IMR-90 (cell line): ENCODE measurements at regions not wholly inside any gene's neighbourhood (a gene's known extent, or its start where the extent isn't known, plus 50 kb on each side); places are given as distances from the start of the nearest gene placed in this dataset.

Experiments
- ATAC-seq: fragments of 200-7000 bp; cut with Tn5 transposase; 2 replicates; pipeline ENCODE4 v1.9.1; 2020; ENCODE audit warnings: low read depth, mild to moderate bottlenecking, moderate library complexity
- BruUV-seq: library from RNA; stranded (reverse); fragments of 400-500 nt; replicated peaks from 2 replicates; lab custom pipeline; 2021; lab: Mats Ljungman, UMichigan
- CTCF ChIA-PET: fragments of 300-600 bp; formaldehyde crosslinking; extraction: SDS; loops from one replicate; lab custom pipeline; 2021; ENCODE audit warnings: antibody characterized with exemption; lab: Yijun Ruan, JAX
- POLR2A ChIA-PET: fragments of 300-600 bp; sonication (Branson Sonifier 250); formaldehyde crosslinking; loops from one replicate; lab custom pipeline; 2022; ENCODE audit warnings: antibody characterized with exemption; ENCODE audit not compliant: unreplicated experiment; lab: Charles Lee
- DNase-seq: peaks from one replicate; pipeline ENCODE4 v3.0.0; 2013
- H2AFZ ChIP-seq: replicated peaks from 2 replicates; pipeline ENCODE3; 2013; ENCODE audit warnings: low read length, mild to moderate bottlenecking; ENCODE audit not compliant: poor library complexity
- H2AK5ac ChIP-seq: 2 replicates; pipeline ENCODE4 v1.6.1; 2013; ENCODE audit warnings: low read depth, low read length, inconsistent platforms
- H2AK9ac ChIP-seq: replicated peaks from 2 replicates; pipeline ENCODE3; 2013; ENCODE audit warnings: mild to moderate bottlenecking, low read depth, low read length, moderate library complexity; ENCODE audit not compliant: poor library complexity
- H2BK120ac ChIP-seq: 2 replicates; pipeline ENCODE4 v1.6.1; 2013; ENCODE audit warnings: low read depth, low read length, inconsistent platforms
- H2BK15ac ChIP-seq: 3 replicates; pipeline ENCODE4 v1.6.1; 2013; ENCODE audit warnings: low read depth, low read length, inconsistent platforms
- H2BK20ac ChIP-seq: 2 replicates; pipeline ENCODE4 v1.6.1; 2013; ENCODE audit warnings: low read depth, mild to moderate bottlenecking, inconsistent platforms, low read length, moderate library complexity
- H2BK5ac ChIP-seq: 2 replicates; pipeline ENCODE4 v1.6.1; 2013; ENCODE audit warnings: mild to moderate bottlenecking, low read depth, low read length, inconsistent platforms; ENCODE audit not compliant: poor library complexity, severe bottlenecking
- H3K14ac ChIP-seq: replicated peaks from 2 replicates; pipeline ENCODE4 v1.6.1; 2013; ENCODE audit warnings: low read depth, low read length, inconsistent platforms
- H3K18ac ChIP-seq: 2 replicates; pipeline ENCODE4 v1.6.1; 2013; ENCODE audit warnings: low read depth, low read length, control low read depth
- H3K23ac ChIP-seq: 2 replicates; pipeline ENCODE4 v1.6.1; 2013; ENCODE audit warnings: low read depth, low read length, inconsistent platforms
- H3K27ac ChIP-seq: 2 replicates; pipeline ENCODE4 v1.5.1; 2013; ENCODE audit warnings: mild to moderate bottlenecking, control low read depth, low read length; ENCODE audit not compliant: insufficient read depth
- H3K27me3 ChIP-seq: 2 replicates; pipeline ENCODE4 v1.6.1; 2013; ENCODE audit warnings: low read length; ENCODE audit not compliant: control insufficient read depth, insufficient read depth
- H3K36me3 ChIP-seq: 2 replicates; pipeline ENCODE4 v1.6.1; 2013; ENCODE audit warnings: low read length, mixed read lengths; ENCODE audit not compliant: control insufficient read depth, insufficient read depth
- H3K4ac ChIP-seq: 2 replicates; pipeline ENCODE4 v1.6.1; 2013; ENCODE audit warnings: low read depth, low read length, inconsistent platforms
- H3K4me1 ChIP-seq: 2 replicates; pipeline ENCODE4 v1.6.1; 2013; ENCODE audit warnings: low read length, mixed read lengths; ENCODE audit not compliant: control insufficient read depth, insufficient read depth
- H3K4me2 ChIP-seq: 2 replicates; pipeline ENCODE4 v1.6.1; 2013; ENCODE audit warnings: low read depth, mild to moderate bottlenecking, control low read depth, low read length, moderate library complexity
- H3K4me3 ChIP-seq: 2 replicates; pipeline ENCODE4 v1.5.1; 2013; ENCODE audit warnings: low read depth, mild to moderate bottlenecking, control low read depth, low read length, moderate library complexity; ENCODE audit not compliant: insufficient read depth
- H3K56ac ChIP-seq: 2 replicates; pipeline ENCODE4 v1.6.1; 2013; ENCODE audit warnings: low read length, inconsistent platforms; ENCODE audit not compliant: insufficient read depth; ENCODE audit errors: extremely low read depth
- H3K79me1 ChIP-seq, 2 experiments: 2 replicates each; pipeline ENCODE4 v1.6.1; 2013; ENCODE audit warnings: low read length in 2 of 2, inconsistent platforms in 1 of 2, low read depth in 1 of 2
- H3K9ac ChIP-seq: 2 replicates; pipeline ENCODE4 v1.6.1; 2013; ENCODE audit warnings: low read depth, low read length, control low read depth
- H3K9me1 ChIP-seq: 2 replicates; pipeline ENCODE4 v1.6.1; 2013; ENCODE audit warnings: low read length, inconsistent platforms; ENCODE audit not compliant: insufficient read depth
- H3K9me3 ChIP-seq: 2 replicates; pipeline ENCODE4 v1.6.1; 2013; ENCODE audit warnings: low read length; ENCODE audit not compliant: control insufficient read depth, insufficient read depth
- H4K20me1 ChIP-seq: 2 replicates; pipeline ENCODE4 v1.6.1; 2013; ENCODE audit warnings: low read length, inconsistent platforms; ENCODE audit not compliant: insufficient read depth
- H4K5ac ChIP-seq: 2 replicates; pipeline ENCODE4 v1.6.1; 2013; ENCODE audit warnings: mild to moderate bottlenecking, low read depth, low read length, control low read depth
- H4K8ac ChIP-seq, 2 experiments: 2 replicates each; pipeline ENCODE4 v1.6.1; 2013; ENCODE audit warnings: low read depth in 2 of 2, low read length in 2 of 2, control low read depth in 1 of 2, inconsistent platforms in 1 of 2
- H4K91ac ChIP-seq: 2 replicates; pipeline ENCODE4 v1.6.1; 2013; ENCODE audit warnings: low read depth, low read length, inconsistent platforms; ENCODE audit not compliant: insufficient read depth
- BHLHE40 ChIP-seq: fragments of 150-350 bp; IDR thresholded peaks from 2 replicates; pipeline ENCODE4 v1.6.1; 2016; ENCODE audit warnings: mild to moderate bottlenecking, low read depth, low read length
- CEBPB ChIP-seq: IDR thresholded peaks from 2 replicates; pipeline ENCODE4 v1.6.1; 2012; ENCODE audit warnings: low read depth, low read length, improper control_type of control experiment
- CHD1 ChIP-seq: IDR thresholded peaks from 2 replicates; pipeline ENCODE4 v1.6.1; 2012; ENCODE audit warnings: low read depth, low read length, improper control_type of control experiment
- FOS ChIP-seq: fragments of 150-350 bp; IDR thresholded peaks from 2 replicates; pipeline ENCODE4 v1.6.1; 2016; ENCODE audit warnings: low read depth, low read length
- MAFK ChIP-seq: IDR thresholded peaks from 2 replicates; pipeline ENCODE4 v1.6.1; 2012; ENCODE audit warnings: low read depth, low read length, improper control_type of control experiment
- MAZ ChIP-seq: IDR thresholded peaks from 2 replicates; pipeline ENCODE4 v1.6.1; 2012; ENCODE audit warnings: low read depth, mild to moderate bottlenecking, low read length, improper control_type of control experiment, moderate library complexity, borderline replicate concordance
- MXI1 ChIP-seq: IDR thresholded peaks from 2 replicates; pipeline ENCODE4 v1.6.1; 2012; ENCODE audit warnings: low read depth, mild to moderate bottlenecking, low read length, moderate library complexity, borderline replicate concordance
- NFE2L2 ChIP-seq: fragments of 150-350 bp; IDR thresholded peaks from 2 replicates; pipeline ENCODE4 v1.6.1; 2016; ENCODE audit warnings: low read depth, mild to moderate bottlenecking, low read length
- POLR2A ChIP-seq: IDR thresholded peaks from 2 replicates; pipeline ENCODE4 v1.6.1; 2012; ENCODE audit warnings: mild to moderate bottlenecking, low read depth, low read length
- RAD21 ChIP-seq: IDR thresholded peaks from 2 replicates; pipeline ENCODE4 v1.6.1; 2012; ENCODE audit warnings: low read length, improper control_type of control experiment
- RCOR1 ChIP-seq: IDR thresholded peaks from 2 replicates; pipeline ENCODE4 v1.6.1; 2012; ENCODE audit warnings: mild to moderate bottlenecking, low read length, improper control_type of control experiment; ENCODE audit not compliant: insufficient replicate concordance
- RFX5 ChIP-seq: IDR thresholded peaks from 2 replicates; pipeline ENCODE4 v1.8.0; 2012; ENCODE audit warnings: low read depth, mild to moderate bottlenecking, low read length, moderate library complexity
- SMC3 ChIP-seq: fragments of 150-350 bp; IDR thresholded peaks from 2 replicates; pipeline ENCODE4 v1.6.1; 2016; ENCODE audit warnings: low read depth, mild to moderate bottlenecking, antibody characterized with exemption, low read length, moderate library complexity
- WGBS, 2 experiments: methylation state at CpG; one replicate each; pipeline versions ENCODE4 v1.1.5 to v1.1.7; 2013; ENCODE audit warnings: missing lambda C conversion rate in 2 of 2; ENCODE audit not compliant: insufficient read length in 1 of 2; ENCODE audit errors: extremely low coverage in 2 of 2; 5-methylcytosine and 5-hydroxymethylcytosine counted together
- dilution Hi-C: fragments of 300-500 bp; cut with HindIII; formaldehyde crosslinking; loops from one replicate; pipeline ENCODE4 v1.14.3; 2018; ENCODE audit warnings: low sequenced_read_pairs; ENCODE audit not compliant: unreplicated experiment
- in situ Hi-C: fragments of 300-500 bp; cut with MboI; formaldehyde crosslinking; loops from 3 replicates; pipeline ENCODE4 v1.14.3; 2019; ENCODE audit warnings: low sequenced_read_pairs, inconsistent platforms, mixed read lengths
- intact Hi-C: fragments of 100-400 bp; cut with micrococcal nuclease; formaldehyde crosslinking; loops from 2 replicates; pipeline ENCODE4 v1.10.0; 2022
- TF ChIP-seq, protein P1 (sequence below): conservative IDR thresholded peaks from 2 replicates; pipeline ENCODE4 v1.5.1; 2012; ENCODE audit warnings: mild to moderate bottlenecking, low read depth, low read length, improper control_type of control experiment
- TF ChIP-seq, protein P2 (sequence below): fragments of 150-350 bp; IDR thresholded peaks from 2 replicates; pipeline ENCODE4 v1.6.1; 2016; ENCODE audit warnings: low read depth, mild to moderate bottlenecking, low read length, moderate library complexity, borderline replicate concordance
- TF ChIP-seq, protein P3 (sequence below): fragments of 150-350 bp; IDR thresholded peaks from 2 replicates; pipeline ENCODE4 v1.6.1; 2017; ENCODE audit warnings: mild to moderate bottlenecking, antibody characterized with exemption, low read length, low read depth

DNA sequence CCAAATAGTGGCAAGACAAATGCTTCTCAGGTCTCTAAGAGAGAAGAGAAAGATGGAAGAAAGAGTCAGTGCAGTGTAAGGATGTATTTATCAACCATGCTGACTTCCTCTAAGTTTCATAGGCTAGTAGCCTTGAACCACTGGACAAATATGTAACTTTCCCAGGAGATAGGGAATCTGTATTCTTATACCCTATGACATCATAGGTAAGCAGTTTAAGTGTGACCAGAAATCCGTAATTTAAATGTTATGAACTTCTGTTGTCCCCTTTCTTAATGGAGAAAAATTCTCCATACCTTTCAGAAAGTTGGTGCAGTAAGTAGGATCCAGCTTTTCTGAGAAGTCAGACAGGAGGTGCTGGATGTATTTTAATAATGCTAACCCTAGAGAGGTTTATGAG lies 256.2 kb downstream of the LNPK start:
- POLR2A ChIA-PET: no interaction called here
- in situ Hi-C loops: no loop called here
- intact Hi-C loops: no loop called here
- H3K27ac ChIP-seq: no peak overlapping the region
- no peak overlapping the region for H2BK120ac ChIP-seq
- WGBS, 2 experiments: no CpG with 5 or more reads among the region's 1 CpG
- no peaks in the 10 kb centered on the region for H3K36me3 ChIP-seq
- H4K5ac ChIP-seq: no peak overlapping the region
- no peak overlapping the region for H2AK9ac ChIP-seq
- no peak overlapping the region for H3K4me3 ChIP-seq
- H3K9me1 ChIP-seq: no peaks in the 10 kb centered on the region
- H3K79me1 ChIP-seq: no peaks in the 10 kb centered on the region
- DNase-seq: no peak
- no peaks in the 10 kb centered on the region for H3K9me3 ChIP-seq
- no peak overlapping the region for H3K9ac ChIP-seq
- H2BK15ac ChIP-seq: no peak overlapping the region
- dilution Hi-C loops: no loop called here
- BruUV-seq: no TSS peak
- H2BK5ac ChIP-seq: no peak overlapping the region
- no peak overlapping the region for H2BK20ac ChIP-seq
- CTCF ChIA-PET: no interaction called here
- no peak overlapping the region for H3K56ac ChIP-seq
- no peak overlapping the region for H2AK5ac ChIP-seq
- no peaks in the 10 kb centered on the region for H3K27me3 ChIP-seq
- no peak overlapping the region for H4K8ac ChIP-seq
- H4K91ac ChIP-seq: no peak overlapping the region
- no peak overlapping the region for H3K14ac ChIP-seq
- no peaks in the 10 kb centered on the region for H3K4me1 ChIP-seq
- no peak overlapping the region for H3K18ac ChIP-seq
- TF ChIP-seq SMC3 (no peak), MAFK (no peak), MXI1 (no peak), RFX5 (no peak), NFE2L2 (no peak), FOS (no peak), CHD1 (no peak), POLR2A (no peak), MAZ (no peak), RCOR1 (no peak), CEBPB (no peak), BHLHE40 (no peak), RAD21 (no peak)
- TF ChIP-seq, protein P1, sequence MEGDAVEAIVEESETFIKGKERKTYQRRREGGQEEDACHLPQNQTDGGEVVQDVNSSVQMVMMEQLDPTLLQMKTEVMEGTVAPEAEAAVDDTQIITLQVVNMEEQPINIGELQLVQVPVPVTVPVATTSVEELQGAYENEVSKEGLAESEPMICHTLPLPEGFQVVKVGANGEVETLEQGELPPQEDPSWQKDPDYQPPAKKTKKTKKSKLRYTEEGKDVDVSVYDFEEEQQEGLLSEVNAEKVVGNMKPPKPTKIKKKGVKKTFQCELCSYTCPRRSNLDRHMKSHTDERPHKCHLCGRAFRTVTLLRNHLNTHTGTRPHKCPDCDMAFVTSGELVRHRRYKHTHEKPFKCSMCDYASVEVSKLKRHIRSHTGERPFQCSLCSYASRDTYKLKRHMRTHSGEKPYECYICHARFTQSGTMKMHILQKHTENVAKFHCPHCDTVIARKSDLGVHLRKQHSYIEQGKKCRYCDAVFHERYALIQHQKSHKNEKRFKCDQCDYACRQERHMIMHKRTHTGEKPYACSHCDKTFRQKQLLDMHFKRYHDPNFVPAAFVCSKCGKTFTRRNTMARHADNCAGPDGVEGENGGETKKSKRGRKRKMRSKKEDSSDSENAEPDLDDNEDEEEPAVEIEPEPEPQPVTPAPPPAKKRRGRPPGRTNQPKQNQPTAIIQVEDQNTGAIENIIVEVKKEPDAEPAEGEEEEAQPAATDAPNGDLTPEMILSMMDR: no peak
- TF ChIP-seq, protein P2, sequence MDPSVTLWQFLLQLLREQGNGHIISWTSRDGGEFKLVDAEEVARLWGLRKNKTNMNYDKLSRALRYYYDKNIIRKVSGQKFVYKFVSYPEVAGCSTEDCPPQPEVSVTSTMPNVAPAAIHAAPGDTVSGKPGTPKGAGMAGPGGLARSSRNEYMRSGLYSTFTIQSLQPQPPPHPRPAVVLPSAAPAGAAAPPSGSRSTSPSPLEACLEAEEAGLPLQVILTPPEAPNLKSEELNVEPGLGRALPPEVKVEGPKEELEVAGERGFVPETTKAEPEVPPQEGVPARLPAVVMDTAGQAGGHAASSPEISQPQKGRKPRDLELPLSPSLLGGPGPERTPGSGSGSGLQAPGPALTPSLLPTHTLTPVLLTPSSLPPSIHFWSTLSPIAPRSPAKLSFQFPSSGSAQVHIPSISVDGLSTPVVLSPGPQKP: no peak
- TF ChIP-seq, protein P3, sequence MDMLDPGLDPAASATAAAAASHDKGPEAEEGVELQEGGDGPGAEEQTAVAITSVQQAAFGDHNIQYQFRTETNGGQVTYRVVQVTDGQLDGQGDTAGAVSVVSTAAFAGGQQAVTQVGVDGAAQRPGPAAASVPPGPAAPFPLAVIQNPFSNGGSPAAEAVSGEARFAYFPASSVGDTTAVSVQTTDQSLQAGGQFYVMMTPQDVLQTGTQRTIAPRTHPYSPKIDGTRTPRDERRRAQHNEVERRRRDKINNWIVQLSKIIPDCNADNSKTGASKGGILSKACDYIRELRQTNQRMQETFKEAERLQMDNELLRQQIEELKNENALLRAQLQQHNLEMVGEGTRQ: no peak
- no peak overlapping the region for H3K23ac ChIP-seq
- no peak for ATAC-seq
- no peak overlapping the region for H2AFZ ChIP-seq
- H3K4me2 ChIP-seq: no peak overlapping the region
- H4K20me1 ChIP-seq: no peaks in the 10 kb centered on the region
- no peak overlapping the region for H3K4ac ChIP-seq
